GM19023 (cell line): ENCODE measurements at regions not wholly inside any gene's neighbourhood (a gene's known extent, or its start where the extent isn't known, plus 50 kb on each side); places are given as distances from the start of the nearest gene placed in this dataset.
"Not testable (repeated sequence)": the region's sequence is repeated elsewhere in the genome, so short reads cannot be mapped to it uniquely, and the experiment has no call there.

Source experiments
- ATAC-seq: cut with Tn5 transposase; IDR thresholded peaks from one replicate; pipeline ENCODE4 v1.9.1; 2021; ENCODE audit warnings: mild to moderate bottlenecking, moderate library complexity; ENCODE audit not compliant: unreplicated experiment

DNA sequence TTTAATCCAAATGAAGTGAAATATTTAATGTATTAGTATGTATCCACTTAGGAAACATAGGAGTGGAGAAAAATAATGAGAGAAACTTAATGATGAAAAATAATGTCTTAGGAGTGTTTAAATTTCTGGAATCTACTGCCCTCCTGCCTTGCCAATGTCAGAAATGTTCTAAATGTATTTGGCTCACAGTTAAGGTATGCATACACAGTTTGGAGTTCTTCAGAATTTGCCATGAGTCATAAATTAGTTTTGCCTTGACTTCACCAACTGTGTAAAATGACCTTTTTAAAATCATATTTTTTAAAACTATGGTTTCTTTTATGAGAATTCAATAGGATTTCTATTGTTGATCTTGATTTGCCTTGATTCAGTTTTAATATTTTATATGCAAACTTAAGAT is 191.7 kb upstream of the HSF2 start:
- no peak for ATAC-seq

DNA sequence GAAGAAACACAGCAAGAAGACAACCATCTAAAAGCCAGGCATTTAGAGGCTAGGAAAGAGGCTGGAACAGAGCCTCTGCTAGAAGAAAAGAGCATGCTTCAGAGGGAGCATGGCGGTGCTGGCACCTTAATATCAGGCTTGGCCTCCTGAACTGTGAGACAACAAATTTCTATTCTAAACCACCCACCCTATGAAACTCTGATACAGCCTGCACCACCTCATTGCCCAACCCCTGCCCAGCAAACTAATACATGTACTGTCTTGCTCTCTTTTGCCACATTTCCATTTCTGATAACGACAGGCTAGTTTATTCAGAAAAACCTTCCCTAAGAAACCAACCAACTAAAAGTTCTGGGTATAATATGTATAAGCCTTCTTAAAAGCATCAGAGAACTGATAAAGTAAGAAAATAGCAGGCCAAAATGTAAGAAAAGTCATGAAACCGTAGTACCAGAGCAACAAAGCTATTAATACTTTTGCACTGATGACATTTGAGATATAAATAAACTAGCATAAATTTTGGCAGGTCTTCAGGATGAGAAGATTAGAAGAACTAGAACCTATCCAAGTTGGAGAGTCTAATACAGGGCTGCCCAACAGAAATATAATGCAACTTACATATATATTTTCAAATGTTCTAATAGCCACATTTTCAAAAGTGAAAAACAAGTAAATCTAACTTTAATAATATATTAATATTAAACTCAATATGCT is 184.7 kb upstream of the HSF2 start:
- ATAC-seq: no peak

DNA sequence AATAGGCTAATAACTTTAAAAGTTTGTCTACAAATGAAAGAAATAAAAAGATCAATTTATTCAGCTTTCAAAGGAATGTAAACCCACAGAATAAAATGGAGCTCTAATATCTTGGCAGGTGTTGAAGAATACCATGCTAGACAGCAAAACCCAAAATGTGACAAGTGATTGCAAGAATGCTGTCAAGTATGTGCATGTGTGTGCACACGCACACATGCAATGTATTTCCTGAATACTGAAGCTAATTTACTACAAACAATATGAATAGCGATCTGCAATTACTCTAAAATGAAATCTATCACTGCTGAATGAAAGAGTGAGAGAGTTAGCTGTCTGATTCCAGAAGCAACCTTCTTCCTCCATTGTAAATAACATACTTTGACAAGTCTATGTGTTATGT is 179.2 kb upstream of the HSF2 start:
- ATAC-seq: no peak

DNA sequence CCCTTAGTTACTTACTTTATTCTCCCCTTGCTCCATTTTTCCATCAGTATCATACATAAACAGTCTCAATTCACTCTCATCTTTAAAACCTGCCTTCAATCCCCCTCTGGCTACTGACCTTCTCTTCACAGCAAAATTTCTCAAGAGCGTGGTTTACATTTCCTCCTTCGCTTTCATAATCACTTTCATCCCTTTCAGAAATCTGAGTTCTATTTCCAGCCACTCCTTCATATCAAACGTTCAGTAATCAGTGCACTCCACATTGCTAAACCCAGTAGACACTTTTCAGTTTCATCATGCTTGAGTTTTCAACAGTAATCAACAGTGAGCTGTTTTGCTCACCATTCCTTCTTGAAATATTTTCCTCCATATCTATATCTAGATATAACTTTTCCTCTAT is 176.7 kb upstream of the HSF2 start:
- ATAC-seq: no peak

DNA sequence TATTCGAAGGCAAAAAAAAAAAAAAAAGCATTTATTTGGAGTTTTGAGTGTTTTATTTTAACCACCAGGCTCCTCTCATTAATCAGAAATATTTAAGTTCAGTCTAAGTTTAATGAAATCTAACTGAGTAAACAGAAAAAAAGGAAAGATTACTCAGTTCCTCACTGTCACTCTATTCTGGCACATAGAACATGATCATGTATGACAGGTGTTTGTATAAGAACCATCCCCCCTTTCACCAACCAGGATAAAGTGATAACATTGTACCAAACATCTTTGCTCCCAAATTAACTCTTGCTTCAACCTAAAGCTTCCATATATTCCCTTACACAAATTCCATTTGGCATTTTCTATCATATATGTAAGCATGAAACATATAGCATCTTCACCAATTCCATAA is 176.2 kb upstream of the HSF2 start:
- ATAC-seq: no peak

DNA sequence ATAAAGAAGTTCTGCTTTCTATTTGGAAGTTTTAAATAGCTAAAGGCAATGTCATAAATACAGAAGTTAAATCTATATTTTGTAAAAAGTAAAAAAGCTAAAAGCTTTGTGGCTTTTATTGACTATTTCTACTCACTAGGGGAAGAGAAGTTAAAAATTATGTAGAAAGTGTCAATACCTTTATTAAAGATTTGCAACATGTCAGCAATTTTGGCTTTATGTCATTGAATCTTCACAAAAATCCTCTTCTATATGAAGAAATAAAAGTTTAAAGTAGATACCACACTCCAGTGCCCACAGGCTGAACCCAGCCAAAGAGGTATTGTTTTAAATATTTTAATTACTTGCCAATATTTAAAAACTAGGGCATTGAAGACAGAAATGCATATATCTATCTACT is 160.6 kb upstream of the HSF2 start:
- ATAC-seq: no peak

DNA sequence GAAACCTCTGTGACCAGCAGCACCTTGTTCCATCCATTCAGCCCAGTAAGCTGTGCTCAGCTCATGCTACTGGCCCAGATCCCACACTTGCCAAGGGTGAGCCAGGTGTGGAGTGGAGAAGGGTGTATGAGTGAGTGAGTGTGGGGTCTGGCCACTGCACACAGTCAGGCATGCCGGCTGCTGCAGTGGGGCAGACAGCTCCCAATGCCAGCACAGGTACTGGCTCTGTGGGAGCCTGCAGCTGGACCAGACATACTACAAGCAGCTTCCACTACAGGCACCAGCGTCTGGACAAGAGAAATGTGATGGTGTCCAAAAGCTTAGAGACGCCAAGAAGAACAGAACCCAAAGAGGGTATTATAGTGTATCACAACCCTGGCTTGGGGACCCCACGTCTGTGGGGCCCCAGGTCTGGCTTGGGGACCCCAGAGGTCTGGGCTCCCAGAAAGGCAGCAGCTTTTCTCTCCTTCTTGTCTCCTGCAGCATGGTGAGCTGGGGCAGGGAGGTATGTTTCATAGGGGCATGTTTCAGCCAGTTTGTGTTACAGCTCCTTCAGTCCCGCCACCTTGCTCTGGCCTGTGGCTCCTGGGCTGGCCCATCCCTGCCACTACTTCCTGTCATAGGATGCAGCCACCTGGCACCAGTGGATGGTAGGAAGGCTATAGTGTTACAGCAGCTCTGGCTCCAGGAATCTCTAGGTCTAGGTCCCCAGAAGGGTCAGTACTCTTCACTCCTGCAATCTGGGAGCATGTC is 152.4 kb upstream of the HSF2 start:
- ATAC-seq: no peak

DNA sequence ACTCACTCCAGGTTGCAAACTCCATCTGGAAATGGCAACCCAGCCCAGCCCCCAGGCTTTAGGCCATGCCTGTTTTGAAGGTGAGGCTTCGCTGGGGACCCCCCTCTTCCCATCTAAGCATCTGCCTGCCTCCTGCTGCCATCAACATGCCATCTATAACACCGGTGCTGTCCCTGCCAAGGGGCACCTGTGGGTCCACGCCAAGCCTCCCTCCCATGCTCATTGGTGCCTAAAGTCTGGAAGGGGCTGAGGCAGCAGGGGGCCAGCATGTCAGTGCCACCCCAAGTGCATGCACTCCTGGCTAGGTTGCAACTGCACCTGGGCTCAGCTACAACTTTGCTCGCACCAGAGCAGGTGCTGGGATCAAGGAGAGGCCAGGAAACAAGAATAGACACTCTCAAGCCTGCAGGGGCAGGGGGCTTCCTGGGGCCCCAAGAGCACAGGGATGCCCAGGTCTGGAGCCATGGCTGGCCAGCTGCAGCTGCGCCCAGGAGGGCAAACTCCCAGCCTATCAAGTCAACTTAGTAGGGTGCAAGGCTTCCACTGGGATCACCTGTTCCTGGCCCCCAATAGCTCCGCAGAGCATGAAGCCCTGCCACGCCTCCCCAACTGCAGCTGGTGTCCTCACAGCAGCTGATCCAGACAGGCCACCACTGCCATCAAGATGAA is 151.3 kb upstream of the HSF2 start:
- no peak for ATAC-seq

DNA sequence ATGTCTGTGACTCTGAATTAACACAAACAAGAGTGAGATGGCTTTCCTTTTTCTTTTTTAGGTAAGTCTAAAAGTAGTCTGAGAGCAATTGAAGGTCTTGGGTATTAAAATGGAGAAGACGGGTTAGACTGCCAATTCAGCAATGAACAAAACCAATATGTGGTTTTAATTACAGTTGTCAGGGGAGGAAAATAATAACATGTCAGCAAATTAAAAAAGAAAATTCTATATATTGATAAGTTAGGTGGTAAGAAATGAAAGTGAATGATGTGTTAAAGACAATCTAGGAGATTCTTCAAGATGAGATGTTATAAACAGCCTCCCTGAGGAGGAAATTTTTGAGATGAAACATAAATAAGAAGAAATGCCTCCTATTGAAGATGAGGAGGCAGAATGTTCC is 150.6 kb upstream of the HSF2 start:
- no peak for ATAC-seq

DNA sequence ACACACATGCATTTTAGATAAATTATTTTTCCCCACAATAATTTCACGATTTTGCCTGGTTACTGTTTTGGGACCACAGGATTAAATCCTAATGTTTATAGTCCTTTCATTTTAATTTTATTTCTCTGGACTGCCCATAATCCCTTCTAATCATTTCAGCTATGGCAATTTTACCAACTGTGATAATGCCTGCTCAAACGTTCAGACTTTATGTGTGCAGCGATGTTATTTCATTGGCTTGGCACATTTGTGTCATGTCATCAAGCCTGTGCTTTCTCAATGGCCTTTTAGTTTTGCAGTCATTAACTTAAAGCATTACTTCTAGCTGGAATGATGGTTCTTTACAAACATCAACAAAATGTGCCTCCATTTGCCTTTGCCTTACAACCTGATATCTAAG is 140.6 kb upstream of the HSF2 start:
- no peak for ATAC-seq

DNA sequence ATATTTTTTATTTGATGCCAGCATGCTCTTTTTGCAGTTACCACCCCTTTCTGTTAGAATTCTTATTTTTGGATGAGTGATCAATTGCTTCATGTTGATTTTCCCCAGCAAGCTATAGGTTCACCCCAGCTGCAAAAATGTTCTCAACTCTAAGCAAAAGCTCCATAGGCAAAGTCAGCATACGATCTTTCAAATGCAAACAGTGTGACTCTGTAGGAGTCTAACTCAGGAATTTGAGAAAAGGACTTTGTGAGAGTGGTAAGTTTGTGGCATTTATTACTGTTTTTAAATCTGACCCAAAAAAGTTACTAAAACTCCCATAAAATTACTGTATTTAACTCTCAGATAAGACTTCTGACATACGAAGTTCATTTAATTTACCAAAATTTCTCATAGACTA is 134.9 kb upstream of the HSF2 start:
- no peak for ATAC-seq

DNA sequence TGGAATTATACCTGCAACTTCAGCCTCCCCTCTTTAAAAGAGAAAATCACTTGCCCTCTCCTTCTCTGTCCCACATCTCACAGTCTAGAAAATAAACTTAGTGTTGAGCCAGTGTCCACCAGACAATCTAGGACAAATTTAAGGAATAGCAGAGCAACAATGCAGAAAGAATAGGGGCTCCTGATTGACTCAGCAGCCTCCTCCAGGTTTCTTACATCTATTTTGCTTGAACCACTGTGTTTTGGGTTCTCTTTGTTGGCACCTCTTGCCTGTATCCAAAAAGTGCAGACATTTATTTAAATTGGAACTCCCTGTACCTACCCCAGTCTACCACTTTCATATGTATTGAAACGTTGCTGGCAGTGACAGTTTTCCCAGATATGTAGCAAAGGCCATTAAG is 133.7 kb upstream of the HSF2 start:
- ATAC-seq: no peak

DNA sequence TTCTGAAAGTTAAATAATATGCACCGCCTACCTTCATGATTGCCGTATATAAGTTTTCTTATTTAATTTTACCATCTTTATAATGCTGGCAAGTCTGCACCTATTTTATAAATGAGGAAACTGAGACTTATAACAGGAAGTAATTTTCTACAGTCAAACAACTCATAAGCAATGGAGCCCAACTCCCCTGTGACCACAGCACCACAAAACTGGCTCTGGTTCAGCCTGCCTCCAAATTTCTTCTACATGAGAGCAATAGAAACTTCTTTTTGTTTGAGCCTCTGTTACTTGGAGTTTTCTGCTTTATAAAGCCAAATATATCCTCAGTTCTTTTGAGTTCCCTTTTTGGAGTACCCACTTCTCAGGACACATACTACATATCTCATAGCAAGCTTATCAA is 131.1 kb upstream of the HSF2 start:
- no peak for ATAC-seq

DNA sequence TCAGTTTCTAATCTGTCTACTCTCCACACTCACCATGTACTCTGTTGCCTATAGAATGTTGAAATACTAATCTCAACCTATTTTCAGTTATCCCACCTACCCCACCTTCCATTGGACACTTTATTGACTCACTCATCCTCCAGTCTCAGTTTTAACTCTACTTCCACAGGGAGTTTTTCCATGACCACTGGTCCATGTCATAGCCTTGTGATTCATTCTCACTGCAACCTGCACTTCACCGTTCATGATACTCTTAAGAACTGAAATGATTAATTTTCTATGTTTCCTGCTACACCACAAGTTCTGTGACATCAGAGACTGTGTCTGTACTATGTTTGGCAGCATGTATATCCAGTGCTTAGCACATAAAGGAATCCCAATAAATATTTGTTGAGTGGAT is 122.8 kb upstream of the HSF2 start:
- ATAC-seq: no peak

DNA sequence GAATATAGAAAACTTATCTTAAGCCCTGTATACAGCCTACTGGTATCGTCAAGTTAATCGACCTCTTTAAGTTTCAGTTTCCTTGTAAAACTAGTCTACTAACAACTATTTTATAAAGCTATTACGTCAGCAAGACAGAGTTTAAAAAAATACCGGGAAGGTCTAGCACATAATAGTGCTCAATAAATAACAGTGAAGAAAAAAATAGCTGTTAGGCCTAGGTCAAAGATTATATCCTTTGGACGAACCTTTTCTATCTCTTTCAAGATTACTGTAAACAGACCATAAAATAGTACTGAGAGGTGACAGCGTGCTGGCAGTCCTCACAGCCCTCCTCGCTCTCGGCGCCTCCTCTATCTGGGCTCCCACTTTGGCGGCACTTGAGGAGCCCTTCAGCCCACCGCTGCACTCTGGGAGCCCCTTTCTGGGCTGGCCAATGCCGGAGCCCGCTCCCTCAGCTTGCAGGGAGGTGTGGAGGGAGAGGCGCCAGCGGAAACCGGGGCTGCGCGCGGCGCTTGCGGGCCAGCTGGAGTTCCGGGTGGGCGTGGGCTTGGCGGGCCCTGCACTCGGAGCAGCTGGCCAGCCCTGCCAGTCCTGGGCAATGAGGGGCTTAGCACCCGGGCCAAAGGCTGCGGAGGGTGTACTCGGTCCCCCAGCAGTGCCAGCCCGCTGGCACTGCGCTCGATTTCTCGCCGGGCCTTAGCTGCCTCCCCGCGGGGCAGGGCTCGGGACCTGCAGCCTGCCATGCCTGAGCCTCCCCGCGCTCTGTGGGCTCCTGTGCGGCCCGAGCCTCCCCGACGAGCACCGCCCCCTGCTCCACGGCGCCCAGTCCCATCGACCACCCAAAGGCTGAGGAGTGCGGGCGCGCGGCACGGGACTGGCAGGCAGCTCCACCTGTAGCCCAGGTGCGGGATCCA is 119.1 kb upstream of the HSF2 start:
- not testable (repeated sequence) for ATAC-seq

DNA sequence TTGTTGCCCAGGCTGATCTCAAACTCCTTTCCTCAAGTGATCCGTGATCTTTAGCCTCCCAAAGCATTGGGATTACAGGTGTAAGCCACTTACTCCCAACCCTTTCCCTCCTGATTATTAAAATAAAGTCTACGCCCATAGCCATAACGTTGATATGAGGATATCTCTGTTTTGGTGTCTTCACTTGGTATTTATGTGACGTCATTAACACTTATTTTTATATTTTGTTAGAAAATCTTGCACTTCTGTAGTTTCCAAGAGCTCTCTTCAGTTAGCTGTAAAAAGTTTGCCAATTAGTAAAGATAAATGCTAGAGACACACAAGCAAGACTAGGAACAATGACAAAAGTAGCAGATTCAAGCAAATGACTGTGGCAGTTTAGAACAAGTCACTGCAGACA is 115.6 kb upstream of the HSF2 start:
- no peak for ATAC-seq

DNA sequence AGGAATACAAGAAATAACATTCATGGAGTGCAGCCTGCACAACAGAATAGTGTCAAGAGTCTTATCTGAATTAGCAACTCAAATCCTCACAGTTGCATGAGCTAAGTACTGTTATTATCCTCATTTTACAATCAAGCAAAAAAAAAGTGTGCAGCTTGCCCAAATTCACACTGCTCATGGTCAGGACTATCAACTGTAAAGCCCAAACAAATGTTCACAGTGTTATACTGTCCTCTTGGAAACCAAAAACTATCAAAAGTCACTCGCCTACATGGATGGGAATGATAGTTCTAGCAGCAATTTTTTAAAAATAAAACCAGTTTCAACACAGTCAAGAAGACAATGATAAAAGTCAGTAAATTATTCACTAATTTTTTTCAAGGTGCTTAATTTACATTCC is 114.6 kb upstream of the HSF2 start:
- ATAC-seq: no peak

DNA sequence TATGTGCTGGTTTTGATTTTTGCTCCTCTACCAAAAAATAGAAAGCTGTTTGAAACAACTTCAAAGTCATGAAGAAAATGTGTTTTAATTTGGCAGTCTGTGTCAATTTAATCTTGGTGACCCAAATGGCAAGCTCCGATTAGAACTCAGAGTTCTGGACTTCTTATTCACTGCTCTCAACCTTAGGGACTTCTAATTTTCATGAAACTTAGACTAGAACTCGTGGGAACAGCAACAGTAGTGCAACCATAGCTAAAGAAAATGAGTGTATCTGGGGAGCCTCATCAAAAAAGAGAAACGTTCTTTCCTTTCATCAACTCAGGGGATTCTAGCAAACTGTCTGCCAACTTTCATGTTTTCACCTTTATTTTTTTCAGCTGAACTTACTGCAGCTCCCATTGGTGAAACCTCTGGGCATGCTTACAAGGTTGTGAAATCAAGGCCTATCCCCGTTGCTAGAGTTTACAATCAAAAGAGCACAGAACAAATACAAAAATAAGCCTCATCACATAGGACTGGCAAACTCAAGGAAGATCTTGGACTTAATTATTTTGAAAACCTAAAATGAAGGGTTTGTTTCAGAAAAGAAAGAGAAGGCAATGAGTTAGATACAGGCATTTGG is 114.0 kb upstream of the HSF2 start:
- ATAC-seq: no peak

DNA sequence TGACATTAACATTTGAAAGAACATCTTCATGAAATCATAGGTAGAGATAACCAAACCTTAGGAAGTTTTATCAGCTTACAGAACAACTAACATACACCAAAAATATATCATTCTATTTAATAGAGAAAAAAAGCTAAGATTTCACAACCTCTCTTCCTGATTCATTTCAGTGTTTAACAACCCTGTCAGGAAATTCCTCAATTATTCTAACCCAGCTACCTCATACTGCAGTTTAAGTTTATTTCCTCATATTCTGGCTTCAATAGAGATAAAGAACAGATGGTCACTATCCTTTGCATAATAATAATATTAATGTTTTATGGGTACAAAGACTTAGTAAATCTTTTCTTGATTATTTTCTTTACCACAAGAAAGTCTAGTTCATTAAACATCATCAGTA is 112.9 kb upstream of the HSF2 start:
- ATAC-seq: no peak

DNA sequence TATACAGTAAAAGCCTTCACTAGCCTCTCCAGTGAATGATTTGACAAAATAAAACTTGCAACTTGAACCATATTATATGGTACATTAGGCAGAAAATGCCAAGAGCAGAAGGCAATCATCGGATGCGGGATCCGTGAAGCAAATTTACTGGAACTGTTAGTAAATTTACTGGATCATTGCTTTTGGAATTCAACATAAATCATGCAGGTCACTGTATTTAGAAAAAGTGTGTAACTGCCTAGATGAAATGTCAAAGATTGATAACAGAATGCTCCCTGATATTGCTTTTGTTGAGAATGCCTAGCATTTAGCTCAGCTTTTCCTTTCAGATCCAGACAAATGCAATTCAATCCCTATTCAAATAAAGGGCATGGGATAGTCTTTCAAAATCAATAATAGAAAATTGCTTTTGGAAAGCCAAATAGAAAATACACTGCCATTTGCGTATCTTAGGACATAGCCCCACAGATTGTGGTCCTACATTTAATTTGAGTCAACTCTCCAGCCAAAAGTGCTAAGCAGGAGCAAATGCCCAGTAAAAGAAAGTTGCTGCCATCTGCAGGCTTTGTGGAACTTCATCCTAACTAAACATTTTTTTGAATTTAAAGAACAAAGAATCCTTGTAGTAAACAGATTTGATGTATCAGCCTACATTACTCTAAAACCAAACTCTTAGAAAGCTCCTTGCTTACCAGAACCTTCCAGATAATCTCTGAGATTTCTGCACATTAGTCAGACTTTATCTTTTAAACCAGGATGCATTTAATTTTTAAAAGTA is 109.5 kb upstream of the HSF2 start:
- ATAC-seq: no peak
